ENCODE measurements at regions not wholly inside any gene's neighbourhood (a gene's known extent, or its start where the extent isn't known, plus 50 kb on each side); places are given as distances from the start of the nearest gene placed in this dataset.

- H3K4me3 Mint-ChIP-seq (ENCODE audit: unreplicated experiment): no peak overlapping the region
These were observed 758.6 kb upstream of the KCND2 start for GRCh38 chr7:119514326-119514725.

GRCh38 chr7:119515214-119515613 lies 757.8 kb upstream of the KCND2 start:
- Mint-ChIP-seq H3K4me3 (ENCODE audit: unreplicated experiment) (no peak overlapping the region), H3K27me3 (ENCODE audit: unreplicated experiment) (peaks cover 6% of the 10 kb centered on the region), H3K9me3 (ENCODE audit: unreplicated experiment) (peaks cover 5% of the 10 kb centered on the region), H3K27ac (ENCODE audit: unreplicated experiment) (no peak overlapping the region), H3K36me3 (ENCODE audit: unreplicated experiment) (no peaks in the 10 kb centered on the region), H3K4me1 (ENCODE audit: unreplicated experiment) (no peaks in the 10 kb centered on the region)
- DNase-seq (ENCODE audit: extremely low spot score, unreplicated experiment): no peak
- TF ChIP-seq, protein P1, sequence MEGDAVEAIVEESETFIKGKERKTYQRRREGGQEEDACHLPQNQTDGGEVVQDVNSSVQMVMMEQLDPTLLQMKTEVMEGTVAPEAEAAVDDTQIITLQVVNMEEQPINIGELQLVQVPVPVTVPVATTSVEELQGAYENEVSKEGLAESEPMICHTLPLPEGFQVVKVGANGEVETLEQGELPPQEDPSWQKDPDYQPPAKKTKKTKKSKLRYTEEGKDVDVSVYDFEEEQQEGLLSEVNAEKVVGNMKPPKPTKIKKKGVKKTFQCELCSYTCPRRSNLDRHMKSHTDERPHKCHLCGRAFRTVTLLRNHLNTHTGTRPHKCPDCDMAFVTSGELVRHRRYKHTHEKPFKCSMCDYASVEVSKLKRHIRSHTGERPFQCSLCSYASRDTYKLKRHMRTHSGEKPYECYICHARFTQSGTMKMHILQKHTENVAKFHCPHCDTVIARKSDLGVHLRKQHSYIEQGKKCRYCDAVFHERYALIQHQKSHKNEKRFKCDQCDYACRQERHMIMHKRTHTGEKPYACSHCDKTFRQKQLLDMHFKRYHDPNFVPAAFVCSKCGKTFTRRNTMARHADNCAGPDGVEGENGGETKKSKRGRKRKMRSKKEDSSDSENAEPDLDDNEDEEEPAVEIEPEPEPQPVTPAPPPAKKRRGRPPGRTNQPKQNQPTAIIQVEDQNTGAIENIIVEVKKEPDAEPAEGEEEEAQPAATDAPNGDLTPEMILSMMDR (IDR thresholded peaks at IDR 0.05): no peak

More at GRCh38 chr7:119514326-119514725, 758.6 kb upstream of the KCND2 start:
- Mint-ChIP-seq H3K4me1 (ENCODE audit: unreplicated experiment) (no peaks in the 10 kb centered on the region), H3K27me3 (ENCODE audit: unreplicated experiment) (peaks cover 9% of the 10 kb centered on the region), H3K27ac (ENCODE audit: unreplicated experiment) (no peak overlapping the region), H3K9me3 (ENCODE audit: unreplicated experiment) (peaks cover 5% of the 10 kb centered on the region), H3K36me3 (ENCODE audit: unreplicated experiment) (no peaks in the 10 kb centered on the region)
- DNase-seq (ENCODE audit: extremely low spot score, unreplicated experiment): no peak
- TF ChIP-seq, protein P1 (IDR thresholded peaks at IDR 0.05): no peak

GRCh38 chr7:119515962-119516361 lies 757.0 kb upstream of the KCND2 start:
- TF ChIP-seq, protein P1 (IDR thresholded peaks at IDR 0.05): no peak
- H3K27ac Mint-ChIP-seq (ENCODE audit: unreplicated experiment): no peak overlapping the region
- H3K9me3 Mint-ChIP-seq (ENCODE audit: unreplicated experiment): peaks cover 5% of the 10 kb centered on the region
- H3K27me3 Mint-ChIP-seq (ENCODE audit: unreplicated experiment): peaks cover 3% of the 10 kb centered on the region
- H3K4me3 Mint-ChIP-seq (ENCODE audit: unreplicated experiment): no peak overlapping the region
- no peak for DNase-seq (ENCODE audit: extremely low spot score, unreplicated experiment)
- H3K4me1 Mint-ChIP-seq (ENCODE audit: unreplicated experiment): no peaks in the 10 kb centered on the region
- no peaks in the 10 kb centered on the region for H3K36me3 Mint-ChIP-seq (ENCODE audit: unreplicated experiment)

GRCh38 chr7:119522263-119522662 lies 750.7 kb upstream of the KCND2 start:
- no peak overlapping the region for H3K4me3 Mint-ChIP-seq (ENCODE audit: unreplicated experiment)
- TF ChIP-seq, protein P1 (IDR thresholded peaks at IDR 0.05): no peak
- peaks cover 14% of the 10 kb centered on the region for H3K9me3 Mint-ChIP-seq (ENCODE audit: unreplicated experiment)
- no peak for DNase-seq (ENCODE audit: extremely low spot score, unreplicated experiment)
- peaks cover 2% of the 10 kb centered on the region for H3K4me1 Mint-ChIP-seq (ENCODE audit: unreplicated experiment)
- no peaks in the 10 kb centered on the region for H3K36me3 Mint-ChIP-seq (ENCODE audit: unreplicated experiment)
- H3K27me3 Mint-ChIP-seq (ENCODE audit: unreplicated experiment): no peaks in the 10 kb centered on the region
- no peak overlapping the region for H3K27ac Mint-ChIP-seq (ENCODE audit: unreplicated experiment)

GRCh38 chr7:119522698-119523097 lies 750.3 kb upstream of the KCND2 start:
- Mint-ChIP-seq H3K27me3 (ENCODE audit: unreplicated experiment) (no peaks in the 10 kb centered on the region), H3K4me3 (ENCODE audit: unreplicated experiment) (no peak overlapping the region), H3K27ac (ENCODE audit: unreplicated experiment) (no peak overlapping the region), H3K36me3 (ENCODE audit: unreplicated experiment) (no peaks in the 10 kb centered on the region), H3K9me3 (ENCODE audit: unreplicated experiment) (peaks cover 17% of the 10 kb centered on the region), H3K4me1 (ENCODE audit: unreplicated experiment) (peaks cover 2% of the 10 kb centered on the region)
- TF ChIP-seq, protein P1 (IDR thresholded peaks at IDR 0.05): no peak
- no peak for DNase-seq (ENCODE audit: extremely low spot score, unreplicated experiment)
